Common myeloid progenitor, CD34-positive (primary cell): ENCODE measurements at regions not wholly inside any gene's neighbourhood (a gene's known extent, or its start where the extent isn't known, plus 50 kb on each side); places are given as distances from the start of the nearest gene placed in this dataset.

Source experiments
- CTCF ChIA-PET: fragments of 350-600 bp; sonication (Branson Sonifier 250); formaldehyde crosslinking; loops from one replicate; lab custom pipeline; 2021; ENCODE audit warnings: antibody characterized with exemption; lab: Charles Lee
- POLR2A ChIA-PET: fragments of 350-600 bp; sonication (Branson Sonifier 250); formaldehyde crosslinking; loops from one replicate; lab custom pipeline; 2021; ENCODE audit warnings: antibody characterized with exemption; lab: Charles Lee
- DNase-seq, 3 donors: peaks; one replicate each; pipeline versions ENCODE4 v3.0.0 to v3.0.0-alpha.2; 2013
- H3K27ac ChIP-seq, 2 experiments: 1 replicate in 1 of 2; 2 replicates in 1 of 2; pipeline ENCODE4 v1.7.0; 2013; ENCODE audit warnings: inconsistent platforms in 2 of 2, low read length in 2 of 2, mild to moderate bottlenecking in 2 of 2, low read depth in 1 of 2, moderate library complexity in 1 of 2; ENCODE audit not compliant: severe bottlenecking in 2 of 2, insufficient read depth in 1 of 2, poor library complexity in 1 of 2
- H3K27me3 ChIP-seq, 5 experiments: replicated peaks in 2 of 5; 1 replicate in 3 of 5; 2 replicates in 2 of 5; pipeline versions ENCODE4 v1.6.1 to v1.7.0; 2013; ENCODE audit warnings: low read length in 4 of 5, mild to moderate bottlenecking in 2 of 5, moderate library complexity in 2 of 5, inconsistent platforms in 1 of 5; ENCODE audit not compliant: insufficient read depth in 5 of 5, control insufficient read depth in 4 of 5
- H3K36me3 ChIP-seq, 4 experiments: 1 replicate in 2 of 4; 2 replicates in 2 of 4; pipeline versions ENCODE4 v1.6.1 to v1.7.0; 2013; ENCODE audit warnings: low read length in 3 of 4, control low read depth in 1 of 4, mild to moderate bottlenecking in 1 of 4; ENCODE audit not compliant: control insufficient read depth in 4 of 4, insufficient read depth in 4 of 4
- H3K4me1 ChIP-seq, 4 experiments: 1 replicate in 3 of 4; 2 replicates in 1 of 4; pipeline versions ENCODE4 v1.6.1 to v1.7.1; 2013; ENCODE audit warnings: low read length in 3 of 4, mild to moderate bottlenecking in 3 of 4, control low read depth in 1 of 4, inconsistent platforms in 1 of 4, moderate library complexity in 1 of 4; ENCODE audit not compliant: control insufficient read depth in 4 of 4, insufficient read depth in 4 of 4; ENCODE audit errors: control extremely low read depth in 1 of 4
- H3K4me3 ChIP-seq, 7 experiments: 1 replicate in 4 of 7; 2 replicates in 3 of 7; pipeline versions ENCODE4 v1.5.1 to v1.7.0; 2013; ENCODE audit warnings: mild to moderate bottlenecking in 7 of 7, low read length in 6 of 7, moderate library complexity in 6 of 7, inconsistent platforms in 2 of 7, low read depth in 2 of 7, control low read depth in 1 of 7; ENCODE audit not compliant: insufficient read depth in 4 of 7, control insufficient read depth in 1 of 7; ENCODE audit errors: extremely low read depth in 1 of 7
- H3K9me3 ChIP-seq, 5 experiments: 1 replicate in 4 of 5; 2 replicates in 1 of 5; pipeline versions ENCODE4 v1.6.1 to v1.7.1; 2013; ENCODE audit warnings: low read length in 4 of 5, mild to moderate bottlenecking in 2 of 5, inconsistent platforms in 1 of 5, low read depth in 1 of 5, moderate library complexity in 1 of 5; ENCODE audit not compliant: control insufficient read depth in 4 of 5, insufficient read depth in 2 of 5; ENCODE audit errors: control extremely low read depth in 1 of 5
- WGBS: methylation state at CpG from one replicate; pipeline ENCODE4 v1.1.5; 2013; ENCODE audit not compliant: insufficient coverage; 5-methylcytosine and 5-hydroxymethylcytosine counted together

DNA sequence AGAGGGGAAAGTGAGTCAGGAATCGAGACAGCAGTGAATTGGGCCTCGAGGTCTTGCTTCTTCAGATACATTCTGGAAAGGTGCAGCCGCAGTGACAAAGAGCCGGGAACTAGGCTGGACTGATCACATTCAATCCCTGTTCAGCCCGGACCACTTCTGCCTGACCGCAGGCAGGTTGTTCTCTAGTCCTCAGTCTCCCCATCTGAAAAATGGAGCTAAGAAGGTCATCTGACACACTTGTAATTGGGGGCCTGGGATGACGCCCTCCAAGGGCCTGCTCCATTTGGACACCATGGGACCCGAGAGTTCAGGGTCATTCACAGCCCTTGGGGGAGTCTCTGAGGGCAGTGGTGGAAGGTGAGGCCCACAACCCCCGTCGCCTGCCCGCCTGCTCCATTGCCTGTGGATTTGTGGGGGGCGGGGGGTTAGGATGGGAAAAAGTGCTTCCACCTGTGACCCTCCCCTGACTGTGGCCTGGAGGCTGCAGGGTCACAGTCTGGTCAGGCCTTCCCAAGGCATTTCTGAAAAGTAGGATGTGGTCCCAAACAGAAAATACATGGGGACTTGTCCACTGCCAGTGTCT lies 87.9 kb upstream of the CSF3R start:
- 98% methylated on average over 8 of the region's 12 CpGs for WGBS
- ChIA-PET CTCF (interaction anchor here (0.6 to 1.3 kb wide), 3 partner anchors 9 to 704 kb away, joined by 3 to 4 read pairs (median 3); no protein-coding TSS in a partner anchor), POLR2A (no interaction called here)
- H3K36me3 ChIP-seq: no peaks in the 10 kb centered on the region
- peaks cover 0 to 31% (median 5%) of the 10 kb centered on the region in 5 experiments for H3K27me3 ChIP-seq
- DNase-seq: no peak
- H3K4me1 ChIP-seq: no peaks in the 10 kb centered on the region
- no peaks in the 10 kb centered on the region for H3K9me3 ChIP-seq
- no peak overlapping the region for H3K4me3 ChIP-seq
- H3K27ac ChIP-seq: no peak overlapping the region

- H3K27me3 ChIP-seq: peaks cover 0 to 29% (median 5%) of the 10 kb centered on the region in 5 experiments
- H3K9me3 ChIP-seq: no peaks in the 10 kb centered on the region
- no peak for DNase-seq
- H3K27ac ChIP-seq: no peak overlapping the region
- H3K4me3 ChIP-seq: no peak overlapping the region
- CTCF ChIA-PET: interaction anchor here (1.3 kb wide), 1 partner anchor 9 kb away, joined by 3 read pairs; no protein-coding TSS in a partner anchor
- no peaks in the 10 kb centered on the region for H3K36me3 ChIP-seq
- POLR2A ChIA-PET: no interaction called here
- WGBS: 93% methylated on average over 6 of the region's 7 CpGs
- no peaks in the 10 kb centered on the region for H3K4me1 ChIP-seq
These were observed 87.3 kb upstream of the CSF3R start for GRCh38 chr1:36570006-36570405.

GRCh38 chr1:36567601-36568341 lies 85.1 kb upstream of the CSF3R start:
- 95% methylated on average over 6 of the region's 11 CpGs for WGBS
- Histone ChIP-seq H3K27me3 (peaks cover 0 to 7% (median 5%) of the 10 kb centered on the region in 5 experiments), H3K27ac (no peak overlapping the region), H3K36me3 (no peaks in the 10 kb centered on the region), H3K9me3 (no peaks in the 10 kb centered on the region), H3K4me1 (no peaks in the 10 kb centered on the region), H3K4me3 (no peak overlapping the region)
- ChIA-PET POLR2A (no interaction called here), CTCF (no interaction called here)
- no peak for DNase-seq

GRCh38 chr1:36565576-36566501 lies 83.1 kb upstream of the CSF3R start:
- no peak for DNase-seq
- H3K4me1 ChIP-seq: no peaks in the 10 kb centered on the region
- H3K27ac ChIP-seq: no peak overlapping the region
- CTCF ChIA-PET: interaction anchor here (1.3 to 2.0 kb wide), 2 partner anchors 10 to 49 kb away, joined by 4 to 5 read pairs; no protein-coding TSS in a partner anchor
- no peaks in the 10 kb centered on the region for H3K9me3 ChIP-seq
- no peaks in the 10 kb centered on the region for H3K27me3 ChIP-seq
- POLR2A ChIA-PET: no interaction called here
- H3K4me3 ChIP-seq: no peak overlapping the region
- H3K36me3 ChIP-seq: no peaks in the 10 kb centered on the region
- WGBS: 99% methylated on average over 6 of the region's 7 CpGs

GRCh38 chr1:36562181-36562685 lies 79.5 kb upstream of the CSF3R start:
- Histone ChIP-seq H3K36me3 (no peaks in the 10 kb centered on the region), H3K9me3 (no peaks in the 10 kb centered on the region), H3K27me3 (no peaks in the 10 kb centered on the region), H3K4me1 (no peaks in the 10 kb centered on the region), H3K4me3 (no peak overlapping the region), H3K27ac (no peak overlapping the region)
- DNase-seq: no peak
- ChIA-PET CTCF (interaction anchor here (0.7 to 1.4 kb wide), 2 partner anchors 9 to 19 kb away, joined by 3 read pairs; no protein-coding TSS in a partner anchor), POLR2A (no interaction called here)
- WGBS: 100% methylated on average over 2 of the region's 3 CpGs

DNA sequence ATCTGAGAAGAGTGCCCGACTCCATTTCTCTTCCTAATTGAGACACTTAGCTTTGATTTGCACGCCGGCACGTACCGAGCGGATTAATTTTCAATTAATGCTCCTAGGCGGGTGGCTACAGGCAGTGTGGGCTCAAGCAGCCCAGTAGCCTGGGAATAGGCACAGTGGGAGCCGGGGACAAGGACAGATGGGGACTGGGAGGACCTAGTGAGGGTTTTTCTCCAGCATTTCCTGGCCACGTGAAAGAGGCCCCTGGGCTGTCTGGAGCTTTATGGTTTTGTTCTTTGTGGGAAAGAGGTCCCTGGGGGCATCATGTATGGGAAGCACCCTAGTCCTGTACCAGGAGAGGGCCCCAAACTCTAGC lies 78.6 kb upstream of the CSF3R start:
- Histone ChIP-seq H3K36me3 (no peaks in the 10 kb centered on the region), H3K9me3 (no peaks in the 10 kb centered on the region), H3K27ac (no peak overlapping the region), H3K4me1 (no peaks in the 10 kb centered on the region), H3K4me3 (no peak overlapping the region), H3K27me3 (no peaks in the 10 kb centered on the region)
- POLR2A ChIA-PET: no interaction called here
- 98% methylated on average over 8 of the region's 9 CpGs for WGBS
- DNase-seq: no peak
- CTCF ChIA-PET: no interaction called here
